IPS DF 6.9 (cell line): ENCODE measurements at regions not wholly inside any gene's neighbourhood (a gene's known extent, or its start where the extent isn't known, plus 50 kb on each side); places are given as distances from the start of the nearest gene placed in this dataset.

ENCODE experiments used
- DNase-seq: peaks from one replicate; pipeline ENCODE4 v3.0.0-alpha.2; 2013; ENCODE audit warnings: low read depth, low spot score
- H3K27ac ChIP-seq: one replicate; pipeline ENCODE4 v1.5.1; 2013; ENCODE audit warnings: low read length, control low read depth
- H3K27me3 ChIP-seq: 2 replicates; pipeline ENCODE4 v1.6.1; 2013; ENCODE audit warnings: mild to moderate bottlenecking, low read length; ENCODE audit not compliant: control insufficient read depth, insufficient read depth
- H3K36me3 ChIP-seq: 2 replicates; pipeline ENCODE4 v1.6.1; 2013; ENCODE audit warnings: low read length; ENCODE audit not compliant: control insufficient read depth, insufficient read depth
- H3K4me1 ChIP-seq: 2 replicates; pipeline ENCODE4 v1.6.1; 2013; ENCODE audit warnings: low read length; ENCODE audit not compliant: control insufficient read depth, insufficient read depth
- H3K4me3 ChIP-seq: 2 replicates; pipeline ENCODE4 v1.5.1; 2013; ENCODE audit warnings: mild to moderate bottlenecking, low read length
- H3K9me3 ChIP-seq: 2 replicates; pipeline ENCODE4 v1.6.1; 2013; ENCODE audit warnings: low read length, inconsistent platforms; ENCODE audit not compliant: control insufficient read depth, insufficient read depth
- WGBS: extraction: QIAGEN DNeasy Blood & Tissue Kit; methylation state at CpG from one replicate; pipeline ENCODE4 v1.1.7; 2013; ENCODE audit warnings: mixed read lengths, missing lambda C conversion rate; ENCODE audit not compliant: insufficient read length, insufficient coverage; 5-methylcytosine and 5-hydroxymethylcytosine counted together

- no CpG with 5 or more reads among the region's 2 CpGs for WGBS
- no peak for DNase-seq
- no peak overlapping the region for H3K4me3 ChIP-seq
Observed at GRCh38 chr7:115363916-115364315, 442.0 kb downstream of the MDFIC start.

GRCh38 chr7:115359955-115360354, 438.1 kb downstream of the MDFIC start:
- no peaks in the 10 kb centered on the region for H3K9me3 ChIP-seq
- DNase-seq: no peak
- H3K27ac ChIP-seq: no peak overlapping the region
- no peak overlapping the region for H3K4me3 ChIP-seq
- H3K4me1 ChIP-seq: no peaks in the 10 kb centered on the region
- H3K36me3 ChIP-seq: no peaks in the 10 kb centered on the region
- no peaks in the 10 kb centered on the region for H3K27me3 ChIP-seq

More at GRCh38 chr7:115363916-115364315, 442.0 kb downstream of the MDFIC start:
- H3K27ac ChIP-seq: no peak overlapping the region
- H3K4me1 ChIP-seq: no peaks in the 10 kb centered on the region
- no peaks in the 10 kb centered on the region for H3K27me3 ChIP-seq
- H3K36me3 ChIP-seq: no peaks in the 10 kb centered on the region
- H3K9me3 ChIP-seq: no peaks in the 10 kb centered on the region

GRCh38 chr7:115359119-115359518, 437.2 kb downstream of the MDFIC start:
- no CpG with 5 or more reads among the region's 1 CpG for WGBS
- no peaks in the 10 kb centered on the region for H3K36me3 ChIP-seq
- no peaks in the 10 kb centered on the region for H3K27me3 ChIP-seq
- no peaks in the 10 kb centered on the region for H3K9me3 ChIP-seq
- no peak overlapping the region for H3K4me3 ChIP-seq
- DNase-seq: no peak
- no peak overlapping the region for H3K27ac ChIP-seq
- no peaks in the 10 kb centered on the region for H3K4me1 ChIP-seq

GRCh38 chr7:115357703-115357999, 435.8 kb downstream of the MDFIC start:
- Histone ChIP-seq H3K27me3 (no peaks in the 10 kb centered on the region), H3K4me1 (no peaks in the 10 kb centered on the region), H3K27ac (no peak overlapping the region), H3K9me3 (no peaks in the 10 kb centered on the region), H3K4me3 (no peak overlapping the region), H3K36me3 (no peaks in the 10 kb centered on the region)
- no peak for DNase-seq
- no CpG with 5 or more reads among the region's 1 CpG for WGBS

- no CpG with 5 or more reads among the region's 7 CpGs for WGBS
- Histone ChIP-seq H3K4me3 (no peak overlapping the region), H3K27ac (no peak overlapping the region), H3K27me3 (no peaks in the 10 kb centered on the region), H3K36me3 (no peaks in the 10 kb centered on the region), H3K9me3 (no peaks in the 10 kb centered on the region), H3K4me1 (no peaks in the 10 kb centered on the region)
- DNase-seq: no peak
Observed at GRCh38 chr7:115356999-115357702, 435.3 kb downstream of the MDFIC start.

GRCh38 chr7:115356139-115356746, 434.3 kb downstream of the MDFIC start:
- no peaks in the 10 kb centered on the region for H3K36me3 ChIP-seq
- H3K4me3 ChIP-seq: no peak overlapping the region
- no peak for DNase-seq
- H3K27me3 ChIP-seq: no peaks in the 10 kb centered on the region
- no CpG with 5 or more reads among the region's 2 CpGs for WGBS
- H3K9me3 ChIP-seq: no peaks in the 10 kb centered on the region
- no peak overlapping the region for H3K27ac ChIP-seq
- no peaks in the 10 kb centered on the region for H3K4me1 ChIP-seq

- H3K4me3 ChIP-seq: no peak overlapping the region
Observed at GRCh38 chr7:115354925-115355324, 433.0 kb downstream of the MDFIC start.

GRCh38 chr7:115352375-115352774, 430.5 kb downstream of the MDFIC start:
- Histone ChIP-seq H3K9me3 (no peaks in the 10 kb centered on the region), H3K4me1 (no peaks in the 10 kb centered on the region), H3K4me3 (no peak overlapping the region), H3K36me3 (no peaks in the 10 kb centered on the region), H3K27me3 (no peaks in the 10 kb centered on the region), H3K27ac (no peak overlapping the region)
- no peak for DNase-seq
- WGBS: no CpG with 5 or more reads among the region's 2 CpGs

More at GRCh38 chr7:115354925-115355324, 433.0 kb downstream of the MDFIC start:
- Histone ChIP-seq H3K4me1 (no peaks in the 10 kb centered on the region), H3K27me3 (no peaks in the 10 kb centered on the region), H3K9me3 (no peaks in the 10 kb centered on the region), H3K27ac (no peak overlapping the region), H3K36me3 (no peaks in the 10 kb centered on the region)
- no peak for DNase-seq
- no CpG with 5 or more reads among the region's 1 CpG for whole genome bisulfite sequencing

- H3K27me3 ChIP-seq: no peaks in the 10 kb centered on the region
- no peak overlapping the region for H3K4me3 ChIP-seq
- H3K36me3 ChIP-seq: no peaks in the 10 kb centered on the region
- H3K9me3 ChIP-seq: no peaks in the 10 kb centered on the region
- H3K4me1 ChIP-seq: no peaks in the 10 kb centered on the region
- WGBS: no CpG with 5 or more reads among the region's 1 CpG
- no peak overlapping the region for H3K27ac ChIP-seq
- DNase-seq: no peak
Observed at GRCh38 chr7:115350764-115351163, 428.9 kb downstream of the MDFIC start.

- no peak for DNase-seq
Observed at GRCh38 chr7:115349635-115350034, 427.7 kb downstream of the MDFIC start.

GRCh38 chr7:115346685-115347084, 424.8 kb downstream of the MDFIC start:
- H3K27me3 ChIP-seq: no peaks in the 10 kb centered on the region
- H3K4me1 ChIP-seq: no peaks in the 10 kb centered on the region
- H3K4me3 ChIP-seq: no peak overlapping the region
- no peaks in the 10 kb centered on the region for H3K36me3 ChIP-seq
- DNase-seq: no peak
- no peak overlapping the region for H3K27ac ChIP-seq
- no peaks in the 10 kb centered on the region for H3K9me3 ChIP-seq
- no CpG with 5 or more reads among the region's 1 CpG for WGBS

More at GRCh38 chr7:115349635-115350034, 427.7 kb downstream of the MDFIC start:
- no peaks in the 10 kb centered on the region for H3K9me3 ChIP-seq
- no peak overlapping the region for H3K4me3 ChIP-seq
- no CpG with 5 or more reads among the region's 1 CpG for WGBS
- no peaks in the 10 kb centered on the region for H3K4me1 ChIP-seq
- no peak overlapping the region for H3K27ac ChIP-seq
- no peaks in the 10 kb centered on the region for H3K27me3 ChIP-seq
- no peaks in the 10 kb centered on the region for H3K36me3 ChIP-seq
